GM21367 (cell line): ENCODE measurements at regions not wholly inside any gene's neighbourhood (a gene's known extent, or its start where the extent isn't known, plus 50 kb on each side); places are given as distances from the start of the nearest gene placed in this dataset.

Experiments used
- ATAC-seq: cut with Tn5 transposase; IDR thresholded peaks from one replicate; pipeline ENCODE4 v1.9.1; 2021; ENCODE audit not compliant: unreplicated experiment

DNA sequence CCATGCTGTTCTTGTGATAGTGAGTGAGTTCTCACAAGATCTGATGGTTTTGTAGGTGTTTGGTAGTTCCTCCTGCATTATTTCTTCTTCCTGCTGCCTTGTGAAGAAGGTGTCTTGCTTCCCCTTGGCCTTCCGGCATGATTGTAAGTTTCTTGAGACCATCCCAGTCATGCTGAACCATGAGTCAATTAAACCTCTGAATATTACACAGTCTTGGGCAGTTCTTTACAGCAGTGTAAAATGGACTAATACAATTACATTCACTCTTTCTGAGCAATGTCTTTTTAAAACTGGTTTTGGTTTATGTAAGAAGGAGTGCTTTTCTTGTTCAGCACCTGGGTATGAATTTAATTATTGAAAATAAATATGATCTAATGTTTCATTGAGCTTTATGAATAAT, 50.7 kb upstream of the ARRDC3 start:
- no peak for ATAC-seq
